ENCODE measurements at regions not wholly inside any gene's neighbourhood (a gene's known extent, or its start where the extent isn't known, plus 50 kb on each side); places are given as distances from the start of the nearest gene placed in this dataset.
"Not testable (repeated sequence)": the region's sequence is repeated elsewhere in the genome, so short reads cannot be mapped to it uniquely, and the experiment has no call there.

GRCh38 chr1:164443836-164444235 lies 115.1 kb upstream of the PBX1 start:
- H3K4me3 Mint-ChIP-seq (ENCODE audit: unreplicated experiment) = no peak overlapping the region
- no peaks in the 10 kb centered on the region for H3K27me3 Mint-ChIP-seq (ENCODE audit: unreplicated experiment)
- DNase-seq = no peak
- H3K9me3 Mint-ChIP-seq (ENCODE audit: unreplicated experiment) = no peaks in the 10 kb centered on the region
- H3K36me3 Mint-ChIP-seq (ENCODE audit: unreplicated experiment) = no peaks in the 10 kb centered on the region
- no peak for TF ChIP-seq CTCF (IDR thresholded peaks at IDR 0.05; ENCODE audit: partially characterized antibody, unreplicated experiment)
- no peaks in the 10 kb centered on the region for H3K4me1 Mint-ChIP-seq (ENCODE audit: low read depth, unreplicated experiment)
- no peak overlapping the region for H3K27ac Mint-ChIP-seq (ENCODE audit: unreplicated experiment)

- H3K36me3 Mint-ChIP-seq (ENCODE audit: unreplicated experiment) = no peaks in the 10 kb centered on the region
- DNase-seq = no peak
- H3K4me3 Mint-ChIP-seq (ENCODE audit: unreplicated experiment) = no peak overlapping the region
- H3K4me1 Mint-ChIP-seq (ENCODE audit: low read depth, unreplicated experiment) = no peaks in the 10 kb centered on the region
- H3K27ac Mint-ChIP-seq (ENCODE audit: unreplicated experiment) = no peak overlapping the region
- TF ChIP-seq CTCF (IDR thresholded peaks at IDR 0.05; ENCODE audit: partially characterized antibody, unreplicated experiment) = no peak
- no peaks in the 10 kb centered on the region for H3K9me3 Mint-ChIP-seq (ENCODE audit: unreplicated experiment)
- no peaks in the 10 kb centered on the region for H3K27me3 Mint-ChIP-seq (ENCODE audit: unreplicated experiment)
Observed at GRCh38 chr1:164446020-164446419, 113.0 kb upstream of the PBX1 start.

- no peak for DNase-seq
- Mint-ChIP-seq H3K27me3 (ENCODE audit: unreplicated experiment) (no peaks in the 10 kb centered on the region), H3K27ac (ENCODE audit: unreplicated experiment) (no peak overlapping the region), H3K36me3 (ENCODE audit: unreplicated experiment) (peaks cover 6% of the 10 kb centered on the region), H3K4me3 (ENCODE audit: unreplicated experiment) (no peak overlapping the region), H3K9me3 (ENCODE audit: unreplicated experiment) (no peaks in the 10 kb centered on the region), H3K4me1 (ENCODE audit: low read depth, unreplicated experiment) (no peaks in the 10 kb centered on the region)
- TF ChIP-seq CTCF (IDR thresholded peaks at IDR 0.05; ENCODE audit: partially characterized antibody, unreplicated experiment) = no peak
Observed at GRCh38 chr1:164452549-164452948, 106.4 kb upstream of the PBX1 start.

- Mint-ChIP-seq H3K4me1 (ENCODE audit: low read depth, unreplicated experiment) (no peaks in the 10 kb centered on the region), H3K27ac (ENCODE audit: unreplicated experiment) (no peak overlapping the region), H3K4me3 (ENCODE audit: unreplicated experiment) (no peak overlapping the region), H3K27me3 (ENCODE audit: unreplicated experiment) (peaks cover 1% of the 10 kb centered on the region), H3K36me3 (ENCODE audit: unreplicated experiment) (peaks cover 6% of the 10 kb centered on the region), H3K9me3 (ENCODE audit: unreplicated experiment) (peaks cover 1% of the 10 kb centered on the region)
- no peak for DNase-seq
- TF ChIP-seq CTCF (IDR thresholded peaks at IDR 0.05; ENCODE audit: partially characterized antibody, unreplicated experiment) = no peak
Observed at GRCh38 chr1:164456272-164456671, 102.7 kb upstream of the PBX1 start.

GRCh38 chr1:164459176-164459575 lies 99.8 kb upstream of the PBX1 start:
- DNase-seq; H3K36me3 Mint-ChIP-seq (ENCODE audit: unreplicated experiment); H3K4me1 Mint-ChIP-seq (ENCODE audit: low read depth, unreplicated experiment); H3K27me3 Mint-ChIP-seq (ENCODE audit: unreplicated experiment); H3K27ac Mint-ChIP-seq (ENCODE audit: unreplicated experiment); H3K4me3 Mint-ChIP-seq (ENCODE audit: unreplicated experiment); H3K9me3 Mint-ChIP-seq (ENCODE audit: unreplicated experiment): not testable (repeated sequence)

GRCh38 chr1:164466001-164466421 lies 93.0 kb upstream of the PBX1 start:
- no peak overlapping the region for H3K4me3 Mint-ChIP-seq (ENCODE audit: unreplicated experiment)
- no peaks in the 10 kb centered on the region for H3K4me1 Mint-ChIP-seq (ENCODE audit: low read depth, unreplicated experiment)

More at GRCh38 chr1:164466001-164466421, 93.0 kb upstream of the PBX1 start:
- peaks cover 1% of the 10 kb centered on the region for H3K27me3 Mint-ChIP-seq (ENCODE audit: unreplicated experiment)
- H3K36me3 Mint-ChIP-seq (ENCODE audit: unreplicated experiment) = no peaks in the 10 kb centered on the region
- TF ChIP-seq CTCF (IDR thresholded peaks at IDR 0.05; ENCODE audit: partially characterized antibody, unreplicated experiment) = no peak
- H3K27ac Mint-ChIP-seq (ENCODE audit: unreplicated experiment) = no peak overlapping the region
- DNase-seq = no peak
- peaks cover 6% of the 10 kb centered on the region for H3K9me3 Mint-ChIP-seq (ENCODE audit: unreplicated experiment)
